OCI-LY1 (cell line): ENCODE measurements at regions not wholly inside any gene's neighbourhood (a gene's known extent, or its start where the extent isn't known, plus 50 kb on each side); places are given as distances from the start of the nearest gene placed in this dataset.

ENCODE experiments used
- EZH2 ChIP-seq: fragments of 200-600 bp; sonication (generic), shearing (Covaris generic); IDR thresholded peaks from 2 replicates; pipeline ENCODE4 v1.8.0; 2017; ENCODE audit warnings: borderline replicate concordance, mixed run types, mild to moderate bottlenecking, antibody characterized with exemption, low read length, moderate library complexity, mixed read lengths
- TF ChIP-seq, protein P1 (sequence below): fragments of 200-600 bp; sonication (generic), shearing (Covaris generic); IDR thresholded peaks from 2 replicates; pipeline ENCODE4 v1.5.1; 2017; ENCODE audit warnings: mild to moderate bottlenecking, antibody characterized with exemption, low read length, moderate library complexity, mixed read lengths

DNA sequence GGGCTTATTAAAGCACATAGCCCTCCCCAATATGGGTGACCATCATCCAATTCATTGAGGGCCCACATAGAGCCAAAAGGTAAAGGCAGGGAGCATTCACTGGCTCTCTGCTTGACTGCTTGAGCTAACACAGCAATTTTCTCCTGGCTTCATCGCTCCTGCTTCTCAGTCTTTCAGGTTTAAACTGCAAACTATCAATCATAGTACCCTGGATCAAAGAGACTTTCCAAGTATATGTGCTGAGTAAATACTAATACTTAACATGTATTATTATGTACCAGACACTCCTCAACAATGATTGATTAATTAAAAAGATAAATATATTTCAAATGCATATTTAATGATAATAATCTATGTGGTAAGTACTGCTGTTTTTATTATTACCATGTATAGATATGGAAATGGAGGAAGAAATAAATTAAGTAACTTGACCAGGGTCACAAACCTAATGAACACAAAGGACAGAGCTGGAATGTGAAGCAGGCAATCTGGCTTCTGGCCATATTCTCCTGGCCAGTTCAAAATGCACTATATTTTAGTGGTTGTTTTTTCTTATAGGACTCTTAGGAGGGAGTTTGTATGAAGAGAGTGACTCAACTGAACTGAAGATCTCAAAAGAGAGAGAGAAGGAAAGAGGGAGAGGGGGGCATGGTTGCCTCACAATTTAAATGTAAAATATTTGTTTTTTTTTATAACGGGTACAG is 1197.3 kb downstream of the TECRL start:
- TF ChIP-seq EZH2: no peak
- TF ChIP-seq, protein P1, sequence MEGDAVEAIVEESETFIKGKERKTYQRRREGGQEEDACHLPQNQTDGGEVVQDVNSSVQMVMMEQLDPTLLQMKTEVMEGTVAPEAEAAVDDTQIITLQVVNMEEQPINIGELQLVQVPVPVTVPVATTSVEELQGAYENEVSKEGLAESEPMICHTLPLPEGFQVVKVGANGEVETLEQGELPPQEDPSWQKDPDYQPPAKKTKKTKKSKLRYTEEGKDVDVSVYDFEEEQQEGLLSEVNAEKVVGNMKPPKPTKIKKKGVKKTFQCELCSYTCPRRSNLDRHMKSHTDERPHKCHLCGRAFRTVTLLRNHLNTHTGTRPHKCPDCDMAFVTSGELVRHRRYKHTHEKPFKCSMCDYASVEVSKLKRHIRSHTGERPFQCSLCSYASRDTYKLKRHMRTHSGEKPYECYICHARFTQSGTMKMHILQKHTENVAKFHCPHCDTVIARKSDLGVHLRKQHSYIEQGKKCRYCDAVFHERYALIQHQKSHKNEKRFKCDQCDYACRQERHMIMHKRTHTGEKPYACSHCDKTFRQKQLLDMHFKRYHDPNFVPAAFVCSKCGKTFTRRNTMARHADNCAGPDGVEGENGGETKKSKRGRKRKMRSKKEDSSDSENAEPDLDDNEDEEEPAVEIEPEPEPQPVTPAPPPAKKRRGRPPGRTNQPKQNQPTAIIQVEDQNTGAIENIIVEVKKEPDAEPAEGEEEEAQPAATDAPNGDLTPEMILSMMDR: no peak
